GM12891 (cell line): ENCODE measurements at regions not wholly inside any gene's neighbourhood (a gene's known extent, or its start where the extent isn't known, plus 50 kb on each side); places are given as distances from the start of the nearest gene placed in this dataset.
A peak's percentile ranks its signal among the peaks of the same experiment; 100 is the strongest.

Experiments
- DNase-seq: peaks from one replicate; pipeline ENCODE4 v3.0.0; 2011; ENCODE audit warnings: low spot score; ENCODE audit not compliant: insufficient read length
- FAIRE-seq: peaks from 2 replicates; lab custom pipeline; 2011; peaks lifted over from hg19 to GRCh38; lab: Jason Lieb, UNC
- PAX5 ChIP-seq: IDR thresholded peaks from 2 replicates; pipeline ENCODE4 v1.6.1; 2011; ENCODE audit warnings: low read length, moderate library complexity, mild to moderate bottlenecking; ENCODE audit not compliant: insufficient read depth, severe bottlenecking
- POLR2A ChIP-seq: IDR thresholded peaks from 2 replicates; pipeline ENCODE4 v1.6.1; 2011; ENCODE audit warnings: low read depth, low read length, control low read depth
- POLR2AphosphoS5 ChIP-seq: IDR thresholded peaks from 2 replicates; pipeline ENCODE4 v1.6.1; 2011; ENCODE audit warnings: low read depth, low read length, control low read depth
- POU2F2 ChIP-seq: IDR thresholded peaks from 2 replicates; pipeline ENCODE4 v1.6.1; 2011; ENCODE audit warnings: low read depth, mild to moderate bottlenecking, control low read depth, low read length, moderate library complexity
- SPI1 ChIP-seq: IDR thresholded peaks from 2 replicates; pipeline ENCODE4 v1.6.1; 2011; ENCODE audit warnings: low read depth, low read length, control low read depth
- TAF1 ChIP-seq: IDR thresholded peaks from 2 replicates; pipeline ENCODE4 v1.6.1; 2011; ENCODE audit warnings: low read depth, low read length, control low read depth

- no peak for TF ChIP-seq POU2F2
- no peak for TF ChIP-seq POLR2A
- TF ChIP-seq PAX5, result no peak
- no peak for TF ChIP-seq TAF1
- no peak for TF ChIP-seq SPI1
- no peak for TF ChIP-seq POLR2AphosphoS5
- no peak for DNase-seq
- FAIRE-seq, result no peak
These were observed 818.3 kb upstream of the POT1 start for GRCh38 chr7:125747966-125748365.

GRCh38 chr7:125746510-125746909 lies 816.9 kb upstream of the POT1 start:
- DNase-seq (no peak), FAIRE-seq (no peak)
- no peak for TF ChIP-seq PAX5
- no peak for TF ChIP-seq TAF1
- TF ChIP-seq POU2F2, result no peak
- no peak for TF ChIP-seq POLR2AphosphoS5
- no peak for TF ChIP-seq SPI1
- TF ChIP-seq POLR2A, result no peak

GRCh38 chr7:125727215-125727614 lies 797.6 kb upstream of the POT1 start:
- no peak for DNase-seq
- TF ChIP-seq POLR2A, result no peak
- TF ChIP-seq POU2F2, result no peak
- no peak for TF ChIP-seq POLR2AphosphoS5
- TF ChIP-seq PAX5, result no peak
- no peak for TF ChIP-seq SPI1
- TF ChIP-seq TAF1, result no peak
- FAIRE-seq, result no peak

GRCh38 chr7:125695626-125696025 lies 766.0 kb upstream of the POT1 start:
- TF ChIP-seq PAX5 (no peak), POLR2A (no peak), SPI1 (no peak), POLR2AphosphoS5 (no peak), POU2F2 (no peak), TAF1 (no peak)
- no peak for FAIRE-seq
- no peak for DNase-seq

- FAIRE-seq (no peak), DNase-seq (no peak)
These were observed 753.5 kb upstream of the POT1 start for GRCh38 chr7:125683156-125683555.

GRCh38 chr7:125681508-125681907 lies 751.9 kb upstream of the POT1 start:
- FAIRE-seq, result no peak
- no peak for DNase-seq
- TF ChIP-seq SPI1 (no peak), PAX5 (no peak), POLR2A (no peak), TAF1 (no peak), POLR2AphosphoS5 (no peak), POU2F2 (no peak)

More at GRCh38 chr7:125683156-125683555, 753.5 kb upstream of the POT1 start:
- no peak for TF ChIP-seq SPI1
- TF ChIP-seq POU2F2, result no peak
- no peak for TF ChIP-seq POLR2AphosphoS5
- no peak for TF ChIP-seq PAX5
- TF ChIP-seq TAF1, result no peak
- no peak for TF ChIP-seq POLR2A

GRCh38 chr7:125678771-125679170 lies 749.1 kb upstream of the POT1 start:
- no peak for FAIRE-seq

GRCh38 chr7:125675640-125676039 lies 746.0 kb upstream of the POT1 start:
- FAIRE-seq, result no peak
- DNase-seq, result no peak
- TF ChIP-seq POU2F2 (no peak), POLR2AphosphoS5 (no peak), POLR2A (no peak), PAX5 (no peak), TAF1 (no peak), SPI1 (no peak)

More at GRCh38 chr7:125678771-125679170, 749.1 kb upstream of the POT1 start:
- no peak for DNase-seq
- no peak for TF ChIP-seq PAX5
- no peak for TF ChIP-seq SPI1
- TF ChIP-seq POU2F2, result no peak
- TF ChIP-seq POLR2AphosphoS5, result no peak
- TF ChIP-seq POLR2A, result no peak
- no peak for TF ChIP-seq TAF1

- DNase-seq (no peak), FAIRE-seq (no peak)
- no peak for TF ChIP-seq POU2F2
- TF ChIP-seq POLR2A, result no peak
- TF ChIP-seq POLR2AphosphoS5, result no peak
- TF ChIP-seq TAF1, result no peak
- no peak for TF ChIP-seq PAX5
- no peak for TF ChIP-seq SPI1
These were observed 745.5 kb upstream of the POT1 start for GRCh38 chr7:125675169-125675568.

- TF ChIP-seq POU2F2, result no peak
- TF ChIP-seq PAX5, result no peak
- TF ChIP-seq TAF1, result no peak
- TF ChIP-seq POLR2AphosphoS5, result no peak
- TF ChIP-seq POLR2A, result no peak
- no peak for TF ChIP-seq SPI1
- FAIRE-seq (peak; percentile 59), DNase-seq (no peak)
These were observed 741.4 kb upstream of the POT1 start for GRCh38 chr7:125670926-125671572.
